B cell (primary cell): ENCODE measurements at regions not wholly inside any gene's neighbourhood (a gene's known extent, or its start where the extent isn't known, plus 50 kb on each side); places are given as distances from the start of the nearest gene placed in this dataset.

Experiments used
- ATAC-seq: fragments of 200-7000 bp; cut with Tn5 transposase; one replicate; pipeline ENCODE4 v1.10.0; 2021; ENCODE audit warnings: low read depth, mild to moderate bottlenecking, moderate number of reproducible peaks, moderate library complexity
- CTCF ChIA-PET: fragments of 350-600 bp; sonication (Branson Sonifier 250); formaldehyde crosslinking; loops from one replicate; lab custom pipeline; 2021; ENCODE audit warnings: antibody characterized with exemption, inconsistent platforms; lab: Charles Lee
- POLR2A ChIA-PET: fragments of 350-600 bp; sonication (Branson Sonifier 250); formaldehyde crosslinking; loops from one replicate; lab custom pipeline; 2021; ENCODE audit warnings: antibody characterized with exemption; lab: Charles Lee
- DNase-seq: peaks from one replicate; pipeline ENCODE4 v3.0.0; 2013
- H2AFZ ChIP-seq: 2 replicates; pipeline ENCODE4 v1.6.1; 2012; ENCODE audit warnings: mild to moderate bottlenecking, low read depth, low read length; ENCODE audit not compliant: insufficient read depth, poor library complexity, severe bottlenecking
- H3K27ac ChIP-seq, 2 donors: 1 replicate in 1 of 2; 2 replicates in 1 of 2; pipeline ENCODE4 v1.5.1; 2012 to 2013; ENCODE audit warnings: low read length in 2 of 2, mild to moderate bottlenecking in 2 of 2, moderate library complexity in 1 of 2
- H3K27me3 ChIP-seq, 4 experiments: fragments of 200-600 bp in 1 of 4; sonication (generic) in 1 of 4; replicated peaks in 1 of 4; 1 replicate in 2 of 4; 2 replicates in 2 of 4; pipeline versions ENCODE4 v1.6.1 to v1.7.0; 2013 to 2016; ENCODE audit warnings: low read length in 3 of 4, mild to moderate bottlenecking in 2 of 4, mixed read lengths in 1 of 4, moderate library complexity in 1 of 4; ENCODE audit not compliant: insufficient read depth in 4 of 4, control insufficient read depth in 3 of 4; ENCODE audit errors: control extremely low read depth in 1 of 4
- H3K36me3 ChIP-seq, 2 experiments: replicated peaks in 1 of 2; 1 replicate in 1 of 2; 2 replicates in 1 of 2; pipeline versions ENCODE4 v1.6.1 to v1.7.1; 2013; ENCODE audit warnings: low read length in 1 of 2; ENCODE audit not compliant: insufficient read depth in 2 of 2, control insufficient read depth in 1 of 2; ENCODE audit errors: control extremely low read depth in 1 of 2, extremely low read depth in 1 of 2
- H3K4me1 ChIP-seq, 2 donors: fragments of 200-600 bp in 1 of 2; sonication (generic) in 1 of 2; 1 replicate in 1 of 2; 2 replicates in 1 of 2; pipeline versions ENCODE4 v1.5.1 to v1.6.1; 2013 to 2017; ENCODE audit warnings: low read length in 2 of 2; ENCODE audit not compliant: control insufficient read depth in 2 of 2, insufficient read depth in 2 of 2
- H3K4me2 ChIP-seq: replicated peaks from 2 replicates; pipeline ENCODE3; 2012; ENCODE audit warnings: mild to moderate bottlenecking, low read depth, low read length; ENCODE audit not compliant: poor library complexity, severe bottlenecking
- H3K4me3 ChIP-seq, 5 experiments: fragments of 200-600 bp in 1 of 5; sonication (generic) in 1 of 5; 1 replicate in 3 of 5; 2 replicates in 2 of 5; pipeline versions ENCODE4 v1.5.1 to v1.7.0; 2011 to 2016; ENCODE audit warnings: low read length in 4 of 5, mild to moderate bottlenecking in 4 of 5, low read depth in 2 of 5, control low read depth in 1 of 5, moderate library complexity in 1 of 5; ENCODE audit not compliant: insufficient read depth in 1 of 5; ENCODE audit errors: control extremely low read depth in 1 of 5, extremely low read depth in 1 of 5
- H3K79me2 ChIP-seq: fragments of 200-600 bp; sonication (generic); one replicate; pipeline ENCODE4 v1.6.0; 2016; ENCODE audit warnings: low read length; ENCODE audit not compliant: control insufficient read depth, insufficient read depth
- H3K9ac ChIP-seq: fragments of 200-600 bp; sonication (generic); 2 replicates; pipeline ENCODE4 v1.6.1; 2017; ENCODE audit warnings: mild to moderate bottlenecking, low read length, moderate library complexity
- H3K9me3 ChIP-seq, 3 donors: one replicate each; pipeline versions ENCODE4 v1.6.1 to v1.7.1; 2013; ENCODE audit warnings: low read length in 2 of 3; ENCODE audit not compliant: control insufficient read depth in 2 of 3, insufficient read depth in 1 of 3; ENCODE audit errors: control extremely low read depth in 1 of 3
- H4K20me1 ChIP-seq: 2 replicates; pipeline ENCODE4 v1.6.0; 2012; ENCODE audit warnings: mild to moderate bottlenecking, low read length; ENCODE audit not compliant: insufficient read depth, control insufficient read depth, poor library complexity, severe bottlenecking
- H3K27ac Mint-ChIP-seq: one replicate; pipeline ENCODE4 v1.8.0; 2021; ENCODE audit warnings: mixed read lengths
- H3K27me3 Mint-ChIP-seq: one replicate; pipeline ENCODE4 v1.8.0; 2021; ENCODE audit warnings: mixed read lengths
- H3K4me1 Mint-ChIP-seq: one replicate; pipeline ENCODE4 v1.8.0; 2021; ENCODE audit warnings: mixed read lengths
- H3K4me3 Mint-ChIP-seq: one replicate; pipeline ENCODE4 v1.8.0; 2021; ENCODE audit warnings: mixed read lengths
- H3K9me3 Mint-ChIP-seq: one replicate; pipeline ENCODE4 v1.8.0; 2022; ENCODE audit warnings: mixed read lengths; ENCODE audit not compliant: insufficient read depth
- CTCF ChIP-seq: fragments of 200-600 bp; IDR thresholded peaks from one replicate; pipeline ENCODE4 v1.8.0; 2022; ENCODE audit warnings: antibody characterized with exemption, mild to moderate bottlenecking
- EZH2 ChIP-seq: IDR thresholded peaks from 2 replicates; pipeline ENCODE4 v1.6.1; 2012; ENCODE audit warnings: borderline replicate concordance, low read depth, mild to moderate bottlenecking, moderate library complexity, low read length; ENCODE audit not compliant: insufficient read depth, poor library complexity, severe bottlenecking
- WGBS: methylation state at CpG from one replicate; pipeline ENCODE4 v1.1.5; 2013; ENCODE audit warnings: missing lambda C conversion rate; ENCODE audit not compliant: insufficient coverage; 5-methylcytosine and 5-hydroxymethylcytosine counted together
- intact Hi-C: fragments of 100-400 bp; cut with micrococcal nuclease; formaldehyde crosslinking; loops from one replicate; pipeline ENCODE4 v1.10.0; 2022

- no peak for ATAC-seq
- no peak overlapping the region for H3K4me2 ChIP-seq
- 42% methylated on average over 2 of the region's 2 CpGs for WGBS
- no peaks in the 10 kb centered on the region for H3K4me1 ChIP-seq
- no peaks in the 10 kb centered on the region for H3K36me3 ChIP-seq
- H2AFZ ChIP-seq, result no peak overlapping the region
- CTCF ChIA-PET, result no interaction called here
- no peak for DNase-seq
- Mint-ChIP-seq H3K4me3 (no peak overlapping the region), H3K9me3 (no peaks in the 10 kb centered on the region), H3K27ac (no peak overlapping the region), H3K4me1 (no peaks in the 10 kb centered on the region), H3K27me3 (no peaks in the 10 kb centered on the region)
- no peaks in the 10 kb centered on the region for H3K9me3 ChIP-seq
- no peak overlapping the region for H3K27ac ChIP-seq
- no peak overlapping the region for H3K9ac ChIP-seq
- no peak overlapping the region for H3K4me3 ChIP-seq
- no peaks in the 10 kb centered on the region for H3K79me2 ChIP-seq
- H4K20me1 ChIP-seq, result no peaks in the 10 kb centered on the region
- POLR2A ChIA-PET, result no interaction called here
- H3K27me3 ChIP-seq, result no peaks in the 10 kb centered on the region
- TF ChIP-seq CTCF, result no peak
- no peak for TF ChIP-seq EZH2
- intact Hi-C loops, result no loop called here
Measured at GRCh38 chr11:25597696-25598095, 734.2 kb upstream of the ANO3 start.

GRCh38 chr11:25602149-25602548 lies 729.8 kb upstream of the ANO3 start:
- no peak for DNase-seq
- intact Hi-C loops, result no loop called here
- POLR2A ChIA-PET, result no interaction called here

More at GRCh38 chr11:25602149-25602548, 729.8 kb upstream of the ANO3 start:
- Histone ChIP-seq H3K36me3 (no peaks in the 10 kb centered on the region), H4K20me1 (no peaks in the 10 kb centered on the region), H3K4me2 (no peak overlapping the region), H3K4me3 (no peak overlapping the region), H3K27ac (no peak overlapping the region), H3K9ac (no peak overlapping the region), H3K9me3 (no peaks in the 10 kb centered on the region), H2AFZ (no peak overlapping the region), H3K4me1 (no peaks in the 10 kb centered on the region), H3K79me2 (no peaks in the 10 kb centered on the region), H3K27me3 (no peaks in the 10 kb centered on the region)
- Mint-ChIP-seq H3K9me3 (no peaks in the 10 kb centered on the region), H3K27me3 (no peaks in the 10 kb centered on the region), H3K4me3 (no peak overlapping the region), H3K4me1 (no peaks in the 10 kb centered on the region), H3K27ac (no peak overlapping the region)
- no peak for ATAC-seq
- CTCF ChIA-PET, result no interaction called here
- no CpG with 5 or more reads among the region's 2 CpGs for WGBS
- no peak for TF ChIP-seq CTCF
- TF ChIP-seq EZH2, result no peak
